Testis (tissue), 2 donors: ENCODE measurements at regions not wholly inside any gene's neighbourhood (a gene's known extent, or its start where the extent isn't known, plus 50 kb on each side); places are given as distances from the start of the nearest gene placed in this dataset.

ENCODE experiments used
- DNase-seq: peaks from one replicate; pipeline ENCODE4 v3.0.0-alpha.2; 2019
- H3K27ac ChIP-seq, 2 donors: fragments of 200-600 bp; sonication (generic); one replicate each; pipeline ENCODE4 v1.5.1; 2019
- H3K27me3 ChIP-seq: fragments of 200-600 bp; sonication (generic); one replicate; pipeline ENCODE4 v1.5.1; 2019
- H3K36me3 ChIP-seq: fragments of 200-600 bp; sonication (generic); one replicate; pipeline ENCODE4 v1.5.1; 2017; ENCODE audit warnings: low read depth; ENCODE audit errors: missing control alignments
- H3K4me1 ChIP-seq: fragments of 200-600 bp; sonication (generic); one replicate; pipeline ENCODE4 v1.5.1; 2019
- H3K4me3 ChIP-seq, 2 donors: fragments of 200-600 bp; sonication (generic); one replicate each; pipeline ENCODE4 v1.5.1; 2017 to 2019
- H3K9me3 ChIP-seq: fragments of 200-600 bp; sonication (generic); one replicate; pipeline ENCODE4 v1.5.1; 2017
- CTCF ChIP-seq, 3 experiments: fragments of 450-650 bp in 2 of 3; fragments of 200-600 bp in 1 of 3; sonication (generic) in 1 of 3; IDR thresholded peaks; one replicate each; pipeline ENCODE4 v1.5.1; 2016 to 2019; ENCODE audit warnings: antibody characterized with exemption in 3 of 3, mild to moderate bottlenecking in 2 of 3, moderate library complexity in 1 of 3
- POLR2A ChIP-seq: fragments of 450-650 bp; IDR thresholded peaks from one replicate; pipeline ENCODE4 v1.6.1; 2017; ENCODE audit warnings: antibody characterized with exemption, mild to moderate bottlenecking, moderate library complexity
- WGBS, 2 donors: methylation state at CpG; one replicate each; pipeline ENCODE4 v1.1.5; 2018; 5-methylcytosine and 5-hydroxymethylcytosine counted together
- intact Hi-C: fragments of 100-400 bp; cut with DNase I; formaldehyde crosslinking; loops from one replicate; pipeline ENCODE4 v1.15.1; 2023; ENCODE audit warnings: low total_unique reads

- H3K27me3 ChIP-seq = no peaks in the 10 kb centered on the region
- intact Hi-C loops = no loop called here
- TF ChIP-seq CTCF (IDR thresholded peaks at IDR 0.05) (no peak), POLR2A (no peak)
- DNase-seq = no peak
- no peaks in the 10 kb centered on the region for H3K4me1 ChIP-seq
- no peak overlapping the region for H3K4me3 ChIP-seq
- H3K9me3 ChIP-seq = no peaks in the 10 kb centered on the region
- no peak overlapping the region for H3K27ac ChIP-seq
- WGBS, 2 donors = 53 to 58% methylated on average over 1 of the region's 1 CpG
- H3K36me3 ChIP-seq = no peaks in the 10 kb centered on the region
These were observed 325.0 kb downstream of the OTOL1 start for GRCh38 chr3:161821591-161821990.

GRCh38 chr3:161822291-161822690 is 325.7 kb downstream of the OTOL1 start:
- 57 to 65% methylated on average over 3 of the region's 3 CpGs for WGBS, 2 donors
- no peaks in the 10 kb centered on the region for H3K27me3 ChIP-seq
- no peaks in the 10 kb centered on the region for H3K36me3 ChIP-seq
- no peak overlapping the region for H3K4me3 ChIP-seq
- DNase-seq = no peak
- no peaks in the 10 kb centered on the region for H3K9me3 ChIP-seq
- intact Hi-C loops = no loop called here
- H3K4me1 ChIP-seq = no peaks in the 10 kb centered on the region
- H3K27ac ChIP-seq = no peak overlapping the region
- TF ChIP-seq POLR2A (no peak), CTCF (IDR thresholded peaks at IDR 0.05) (no peak)

- Histone ChIP-seq H3K36me3 (no peaks in the 10 kb centered on the region), H3K27me3 (no peaks in the 10 kb centered on the region), H3K9me3 (no peaks in the 10 kb centered on the region), H3K4me1 (no peaks in the 10 kb centered on the region), H3K27ac (no peak overlapping the region), H3K4me3 (no peak overlapping the region)
- TF ChIP-seq CTCF (IDR thresholded peaks at IDR 0.05) (no peak), POLR2A (no peak)
- DNase-seq = no peak
- WGBS, 2 donors = 83 to 91% methylated on average over 3 of the region's 3 CpGs
- intact Hi-C loops = no loop called here
These were observed 327.3 kb downstream of the OTOL1 start for GRCh38 chr3:161823910-161824309.

- TF ChIP-seq POLR2A (no peak), CTCF (IDR thresholded peaks at IDR 0.05) (no peak)
- no peak overlapping the region for H3K4me3 ChIP-seq
- DNase-seq = no peak
- no peaks in the 10 kb centered on the region for H3K27me3 ChIP-seq
- intact Hi-C loops = no loop called here
- no peaks in the 10 kb centered on the region for H3K4me1 ChIP-seq
- H3K27ac ChIP-seq = no peak overlapping the region
- no peaks in the 10 kb centered on the region for H3K36me3 ChIP-seq
- H3K9me3 ChIP-seq = no peaks in the 10 kb centered on the region
- 77 to 85% methylated on average over 3 of the region's 3 CpGs for WGBS, 2 donors
These were observed 341.4 kb downstream of the OTOL1 start for GRCh38 chr3:161838021-161838420.

GRCh38 chr3:161848376-161848775 is 351.8 kb downstream of the OTOL1 start:
- WGBS, 2 donors = 39 to 75% methylated on average over 1 of the region's 1 CpG
- Histone ChIP-seq H3K27ac (no peak overlapping the region), H3K9me3 (no peaks in the 10 kb centered on the region), H3K4me3 (no peak overlapping the region), H3K4me1 (no peaks in the 10 kb centered on the region), H3K27me3 (no peaks in the 10 kb centered on the region), H3K36me3 (no peaks in the 10 kb centered on the region)
- TF ChIP-seq POLR2A = no peak
- no peak for DNase-seq
- intact Hi-C loops = no loop called here
